Subcutaneous abdominal adipose tissue (tissue), 5 donors: ENCODE measurements at regions not wholly inside any gene's neighbourhood (a gene's known extent, or its start where the extent isn't known, plus 50 kb on each side); places are given as distances from the start of the nearest gene placed in this dataset.
"Not testable (repeated sequence)": the region's sequence is repeated elsewhere in the genome, so short reads cannot be mapped to it uniquely, and the experiment has no call there.

Experiments
- H3K27ac ChIP-seq: one replicate; pipeline ENCODE4 v1.7.0; 2013; ENCODE audit warnings: low read depth, mild to moderate bottlenecking, inconsistent platforms, low read length, moderate library complexity
- H3K27me3 ChIP-seq, 5 donors: one replicate each; pipeline ENCODE4 v1.7.0; 2013; ENCODE audit warnings: low read length in 5 of 5, inconsistent platforms in 1 of 5; ENCODE audit not compliant: control insufficient read depth in 5 of 5, insufficient read depth in 4 of 5
- H3K36me3 ChIP-seq, 5 donors: one replicate each; pipeline ENCODE4 v1.7.0; 2013; ENCODE audit warnings: low read length in 5 of 5; ENCODE audit not compliant: control insufficient read depth in 5 of 5, insufficient read depth in 5 of 5
- H3K4me1 ChIP-seq, 5 donors: one replicate each; pipeline ENCODE4 v1.7.0; 2013; ENCODE audit warnings: low read length in 5 of 5, mild to moderate bottlenecking in 3 of 5, moderate library complexity in 1 of 5; ENCODE audit not compliant: control insufficient read depth in 5 of 5, insufficient read depth in 5 of 5
- H3K4me3 ChIP-seq, 5 donors: one replicate each; pipeline ENCODE4 v1.7.0; 2013; ENCODE audit warnings: low read length in 5 of 5, low read depth in 1 of 5
- H3K9ac ChIP-seq, 5 donors: one replicate each; pipeline ENCODE4 v1.7.0; 2013; ENCODE audit warnings: low read length in 5 of 5, mild to moderate bottlenecking in 4 of 5, moderate library complexity in 3 of 5
- H3K9me3 ChIP-seq, 5 donors: one replicate each; pipeline ENCODE4 v1.7.0; 2013; ENCODE audit warnings: low read length in 5 of 5; ENCODE audit not compliant: control insufficient read depth in 5 of 5
- donor health status: healthy.
- donor health status: healthy.
- donor health status: healthy.
- donor health status: healthy.
- donor health status: healthy.

GRCh38 chr9:104361207-104361606, 142.9 kb upstream of the OR13F1 start:
- Histone ChIP-seq H3K9me3 (peaks cover 0 to 5% (median 0%) of the 10 kb centered on the region in 5 donors), H3K9ac (no peak overlapping the region), H3K36me3 (no peaks in the 10 kb centered on the region), H3K4me1 (no peaks in the 10 kb centered on the region), H3K27me3 (no peaks in the 10 kb centered on the region), H3K27ac (no peak overlapping the region), H3K4me3 (no peak overlapping the region)

GRCh38 chr9:104362912-104363472, 141.1 kb upstream of the OR13F1 start:
- Histone ChIP-seq H3K27me3 (no peaks in the 10 kb centered on the region), H3K9ac (no peak overlapping the region), H3K4me3 (no peak overlapping the region), H3K4me1 (no peaks in the 10 kb centered on the region), H3K36me3 (no peaks in the 10 kb centered on the region), H3K27ac (no peak overlapping the region), H3K9me3 (peaks cover 0 to 5% (median 0%) of the 10 kb centered on the region in 5 donors)

- Histone ChIP-seq H3K9ac (no peak overlapping the region), H3K36me3 (no peaks in the 10 kb centered on the region), H3K9me3 (peaks cover 0 to 5% (median 0%) of the 10 kb centered on the region in 5 donors), H3K27me3 (no peaks in the 10 kb centered on the region), H3K4me3 (no peak overlapping the region), H3K27ac (no peak overlapping the region), H3K4me1 (peaks cover 0 to 3% (median 0%) of the 10 kb centered on the region in 5 donors)
These were observed 136.6 kb upstream of the OR13F1 start for GRCh38 chr9:104367507-104367906.

DNA sequence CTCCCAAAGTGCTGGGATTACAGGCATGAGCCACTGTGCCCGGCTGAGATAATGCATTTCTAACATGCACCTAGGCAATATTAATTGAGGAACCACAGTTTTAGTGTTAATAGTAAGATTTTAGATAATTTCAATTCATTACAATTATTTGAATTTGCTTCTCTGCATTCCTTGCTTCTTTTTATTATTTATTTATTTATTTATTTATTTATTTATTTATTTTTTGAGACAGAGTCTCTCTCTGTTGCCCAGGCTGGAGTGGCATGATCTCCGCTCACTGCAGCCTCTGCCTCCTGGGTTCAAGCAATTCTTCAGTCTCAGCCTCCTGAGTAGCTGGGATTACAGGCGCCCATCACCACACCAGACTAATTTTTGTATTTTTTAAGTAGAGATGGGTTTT, 135.7 kb upstream of the OR13F1 start:
- H3K4me3 ChIP-seq, H3K9ac ChIP-seq, H3K27ac ChIP-seq, H3K36me3 ChIP-seq, H3K27me3 ChIP-seq, H3K4me1 ChIP-seq, H3K9me3 ChIP-seq: not testable (repeated sequence)

- no peak overlapping the region for H3K9ac ChIP-seq
- H3K4me3 ChIP-seq, result no peak overlapping the region
- H3K4me1 ChIP-seq, result peaks cover 0 to 2% (median 0%) of the 10 kb centered on the region in 5 donors
- no peak overlapping the region for H3K27ac ChIP-seq
- no peaks in the 10 kb centered on the region for H3K9me3 ChIP-seq
- H3K36me3 ChIP-seq, result no peaks in the 10 kb centered on the region
- H3K27me3 ChIP-seq, result no peaks in the 10 kb centered on the region
These were observed 129.4 kb upstream of the OR13F1 start for GRCh38 chr9:104374711-104375110.

GRCh38 chr9:104386013-104386412, 118.0 kb upstream of the OR13F1 start:
- H3K9ac ChIP-seq, result no peak overlapping the region
- peaks cover 0 to 3% (median 3%) of the 10 kb centered on the region in 5 donors for H3K27me3 ChIP-seq
- no peaks in the 10 kb centered on the region for H3K36me3 ChIP-seq
- peaks cover 0 to 10% (median 0%) of the 10 kb centered on the region in 5 donors for H3K4me1 ChIP-seq
- no peak overlapping the region for H3K4me3 ChIP-seq
- H3K9me3 ChIP-seq, result no peaks in the 10 kb centered on the region
- no peak overlapping the region for H3K27ac ChIP-seq

GRCh38 chr9:104386425-104387069, 117.5 kb upstream of the OR13F1 start:
- Histone ChIP-seq H3K36me3 (no peaks in the 10 kb centered on the region), H3K4me3 (no peak overlapping the region)

DNA sequence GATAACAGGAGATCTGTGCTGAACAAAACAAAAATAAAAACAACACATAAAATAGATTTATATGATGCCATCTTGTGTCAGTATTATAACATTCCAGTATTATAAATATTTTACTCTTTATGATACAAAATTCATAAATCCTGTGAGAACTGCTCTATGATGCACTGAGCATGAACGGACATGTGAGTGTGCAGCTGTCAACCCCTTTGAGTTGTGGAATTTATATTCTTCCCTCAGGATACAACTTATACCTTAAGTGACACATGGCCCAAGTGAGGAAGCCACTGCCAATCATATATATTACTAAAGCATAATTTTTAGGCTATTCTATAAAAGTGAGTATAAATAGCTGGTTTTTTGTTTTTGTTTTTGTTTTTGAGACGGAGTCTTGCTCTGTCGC, 116.0 kb upstream of the OR13F1 start:
- H3K9ac ChIP-seq, result no peak overlapping the region
- peaks cover 0 to 4% (median 0%) of the 10 kb centered on the region in 5 donors for H3K4me1 ChIP-seq
- H3K27me3 ChIP-seq, result peaks cover 0 to 3% (median 3%) of the 10 kb centered on the region in 5 donors
- no peaks in the 10 kb centered on the region for H3K36me3 ChIP-seq
- no peak overlapping the region for H3K27ac ChIP-seq
- H3K9me3 ChIP-seq, result no peaks in the 10 kb centered on the region
- no peak overlapping the region for H3K4me3 ChIP-seq

More at GRCh38 chr9:104386425-104387069, 117.5 kb upstream of the OR13F1 start:
- Histone ChIP-seq H3K4me1 (peaks cover 0 to 10% (median 0%) of the 10 kb centered on the region in 5 donors), H3K27me3 (peaks cover 0 to 3% (median 3%) of the 10 kb centered on the region in 5 donors), H3K9ac (no peak overlapping the region), H3K27ac (no peak overlapping the region), H3K9me3 (no peaks in the 10 kb centered on the region)

- no peaks in the 10 kb centered on the region for H3K9me3 ChIP-seq
- no peaks in the 10 kb centered on the region for H3K36me3 ChIP-seq
- H3K9ac ChIP-seq, result no peak overlapping the region
- H3K27me3 ChIP-seq, result peaks cover 0 to under 1% (median 0%) of the 10 kb centered on the region in 5 donors
- no peak overlapping the region for H3K27ac ChIP-seq
- H3K4me1 ChIP-seq, result no peaks in the 10 kb centered on the region
- no peak overlapping the region for H3K4me3 ChIP-seq
These were observed 114.7 kb upstream of the OR13F1 start for GRCh38 chr9:104389341-104389740.

- not testable (repeated sequence) for H3K27ac ChIP-seq, H3K4me1 ChIP-seq, H3K27me3 ChIP-seq, H3K36me3 ChIP-seq, H3K4me3 ChIP-seq, H3K9me3 ChIP-seq, H3K9ac ChIP-seq
These were observed 109.2 kb upstream of the OR13F1 start for GRCh38 chr9:104394901-104395300.
